Lung microvascular endothelial cell (primary cell): ENCODE measurements at regions not wholly inside any gene's neighbourhood (a gene's known extent, or its start where the extent isn't known, plus 50 kb on each side); places are given as distances from the start of the nearest gene placed in this dataset.
"Not testable (repeated sequence)": the region's sequence is repeated elsewhere in the genome, so short reads cannot be mapped to it uniquely, and the experiment has no call there.

ENCODE experiments used
- DNase-seq, 2 donors: peaks; one replicate each; pipeline versions ENCODE4 v3.0.0 to v3.0.0-alpha.2; 2010; ENCODE audit warnings: low read depth in 2 of 2

GRCh38 chr6:50993941-50994720, 175.5 kb downstream of the TFAP2B start:
- no peak for DNase-seq

DNA sequence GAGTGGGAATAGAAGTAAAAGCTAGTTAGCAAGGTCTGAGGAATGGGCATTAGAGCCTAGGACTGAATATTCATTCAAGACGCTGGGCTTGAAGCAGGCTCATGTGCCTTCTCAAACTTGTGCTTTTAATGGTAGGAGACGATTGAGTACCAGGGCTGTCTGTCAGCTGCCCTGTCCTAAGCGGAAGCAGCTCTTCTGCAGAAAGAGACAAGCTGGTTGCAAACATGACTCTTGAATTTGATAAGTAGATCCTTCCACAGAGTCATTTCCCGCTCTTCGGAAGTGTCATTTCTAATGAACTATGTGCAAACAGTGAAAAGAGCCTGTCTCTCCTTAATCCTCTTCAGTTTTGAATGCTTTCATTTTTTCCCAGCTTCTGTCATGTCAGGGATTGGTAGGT, 176.4 kb downstream of the TFAP2B start:
- no peak for DNase-seq

DNA sequence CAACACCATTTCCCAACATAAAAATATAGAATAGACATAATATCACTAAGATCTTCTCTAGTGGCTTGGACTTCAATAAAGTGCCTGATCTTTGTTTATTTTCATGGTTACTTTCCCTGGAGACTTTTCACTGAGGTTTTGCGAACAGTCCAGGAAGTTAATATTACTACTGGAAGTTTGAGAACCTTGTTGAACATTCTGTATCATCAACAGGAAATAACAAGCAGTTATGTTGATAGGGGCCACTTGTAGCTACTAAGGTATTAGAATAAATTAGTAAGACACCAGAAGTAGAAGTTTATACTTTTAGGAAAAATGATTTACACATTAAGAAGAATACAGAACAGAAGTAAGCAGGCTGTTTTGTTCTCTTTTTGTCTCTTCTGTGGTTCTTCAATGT, 180.2 kb downstream of the TFAP2B start:
- no peak for DNase-seq

GRCh38 chr6:51001399-51001798, 182.7 kb downstream of the TFAP2B start:
- DNase-seq = no peak

GRCh38 chr6:51004380-51004779, 185.7 kb downstream of the TFAP2B start:
- no peak for DNase-seq

DNA sequence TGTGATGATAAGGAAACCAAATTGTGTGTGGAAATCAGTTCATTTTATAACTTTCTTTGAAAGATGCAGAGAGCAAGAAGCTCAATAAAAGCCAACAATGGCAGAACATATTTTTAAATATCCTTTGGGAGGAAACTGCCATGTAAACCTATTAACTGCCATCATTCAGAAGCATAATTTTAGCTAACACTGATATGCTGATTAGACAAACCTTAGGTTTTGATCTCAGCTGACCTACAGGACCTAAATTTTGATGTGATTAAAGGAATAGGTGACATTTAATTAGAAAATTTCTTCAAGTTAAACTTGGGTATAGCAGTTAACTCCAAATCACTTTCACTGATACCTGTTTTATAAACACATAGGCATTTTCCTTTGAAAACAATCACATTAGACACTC, 187.1 kb downstream of the TFAP2B start:
- no peak for DNase-seq

- no peak for DNase-seq
Measured at GRCh38 chr6:51007237-51007636, 188.6 kb downstream of the TFAP2B start.

- DNase-seq = not testable (repeated sequence)
Measured at GRCh38 chr6:51008693-51009092, 190.0 kb downstream of the TFAP2B start.

DNA sequence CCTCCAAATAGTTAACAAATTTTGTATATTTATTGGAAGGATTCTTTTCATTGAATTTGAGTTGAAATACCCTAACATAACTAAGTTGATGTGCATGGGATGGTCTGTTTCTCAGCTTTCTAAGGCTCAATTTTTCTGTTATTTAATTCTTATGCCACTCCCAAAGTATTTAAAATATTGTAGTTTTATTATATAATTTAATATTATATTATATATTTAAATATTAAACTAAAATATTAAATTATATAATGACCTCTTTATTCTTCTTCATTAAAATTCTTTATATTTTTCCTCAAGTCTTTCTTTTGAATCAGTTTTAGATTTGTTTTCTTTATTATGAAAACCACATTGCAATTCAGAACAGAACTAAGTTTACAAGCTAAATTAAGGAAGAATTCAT, 194.7 kb downstream of the TFAP2B start:
- DNase-seq = no peak

- no peak for DNase-seq
Measured at GRCh38 chr6:51015394-51015793, 196.7 kb downstream of the TFAP2B start.

DNA sequence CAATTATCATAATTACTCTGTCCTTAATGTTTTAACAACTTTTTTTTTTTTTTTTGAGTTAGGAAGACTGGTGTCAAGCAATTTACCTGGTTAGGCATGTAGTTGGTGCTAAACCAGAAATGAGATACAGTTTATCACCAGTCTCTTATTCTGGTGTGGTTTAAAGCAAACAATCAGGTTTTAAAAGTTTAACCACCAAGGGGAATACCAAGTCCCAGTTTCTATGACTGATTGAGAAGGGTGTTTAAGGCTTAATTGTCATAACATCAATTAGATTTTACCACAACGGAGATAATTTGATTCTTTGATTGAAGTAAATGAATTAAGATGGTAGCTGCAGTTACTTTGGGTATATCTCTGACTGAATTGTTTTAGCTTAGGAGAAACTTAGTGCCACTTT, 197.8 kb downstream of the TFAP2B start:
- no peak for DNase-seq

DNA sequence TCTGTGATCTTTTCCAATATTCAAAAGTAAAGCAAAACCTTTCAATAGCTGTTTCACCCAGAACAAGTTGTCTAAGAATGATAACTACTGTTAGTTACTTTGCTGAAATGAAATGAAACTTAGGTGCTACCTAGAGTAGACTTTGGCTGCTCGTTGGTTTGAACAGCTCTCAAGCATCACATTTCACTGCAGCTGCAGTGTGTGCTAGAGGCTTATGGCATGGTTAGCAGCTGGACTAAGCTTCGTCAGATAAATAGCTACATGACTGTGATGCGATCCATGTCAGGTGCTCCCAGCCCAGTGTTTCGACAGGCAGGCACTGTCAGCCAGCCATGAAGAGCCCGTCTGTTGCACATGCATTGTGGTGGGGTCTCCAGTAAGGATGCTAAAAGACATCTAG, 201.1 kb downstream of the TFAP2B start:
- DNase-seq = no peak

DNA sequence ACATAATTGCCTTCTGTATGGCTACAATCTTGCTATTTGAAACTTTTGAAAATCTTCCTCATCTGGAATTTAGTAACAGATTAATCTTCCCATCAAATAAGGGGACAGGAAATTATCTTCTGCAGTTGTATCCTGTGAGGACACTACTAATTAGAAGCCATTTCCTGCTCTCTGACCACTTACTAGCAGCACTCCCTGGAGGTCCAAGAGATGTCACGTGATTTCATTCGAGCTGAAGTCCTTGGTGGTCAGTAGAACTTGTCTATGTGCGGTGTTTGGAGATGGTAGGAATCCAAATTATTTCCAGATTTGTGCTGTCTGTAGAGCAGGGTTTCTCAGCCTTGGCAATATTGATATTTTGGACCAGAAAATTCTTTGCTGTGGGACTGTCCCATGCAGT, 202.5 kb downstream of the TFAP2B start:
- no peak for DNase-seq

- no peak for DNase-seq
Measured at GRCh38 chr6:51024126-51024525, 205.5 kb downstream of the TFAP2B start.

DNA sequence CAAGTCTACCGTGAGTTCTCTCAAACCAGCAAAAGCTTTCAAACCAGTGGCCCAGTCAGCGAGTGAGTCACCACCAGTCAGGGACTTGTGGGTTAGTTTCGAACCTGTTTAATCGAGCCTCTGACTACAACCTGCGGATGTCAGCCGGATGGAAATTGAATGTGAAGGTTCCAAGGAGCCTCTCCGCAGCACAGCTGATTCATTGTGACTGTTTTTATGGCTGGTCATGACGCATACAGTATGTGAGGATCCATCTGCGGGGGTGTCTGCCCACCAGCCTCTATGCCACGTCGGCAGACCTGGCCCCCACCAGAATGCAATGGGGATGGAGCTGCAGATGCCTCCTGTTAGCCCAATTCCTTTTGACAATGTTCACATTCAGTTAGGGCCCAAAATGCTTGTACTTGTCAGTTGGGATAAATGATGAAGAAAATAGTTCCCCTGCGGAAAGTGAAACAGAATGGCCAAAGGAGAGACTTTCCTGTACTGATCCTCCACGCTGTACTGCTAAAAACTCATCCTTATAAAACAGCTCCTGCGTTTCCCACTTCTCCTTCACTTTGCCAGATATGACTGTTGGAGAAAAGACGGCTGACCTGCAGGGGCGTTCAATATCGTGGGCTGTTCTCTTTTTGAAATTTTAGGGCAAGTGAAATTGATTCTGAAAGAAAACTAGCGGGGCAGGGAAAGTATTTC, 206.6 kb downstream of the TFAP2B start:
- DNase-seq = no peak

- no peak for DNase-seq
Measured at GRCh38 chr6:51027283-51028065, 208.8 kb downstream of the TFAP2B start.

GRCh38 chr6:51028276-51028675, 209.6 kb downstream of the TFAP2B start:
- no peak for DNase-seq

DNA sequence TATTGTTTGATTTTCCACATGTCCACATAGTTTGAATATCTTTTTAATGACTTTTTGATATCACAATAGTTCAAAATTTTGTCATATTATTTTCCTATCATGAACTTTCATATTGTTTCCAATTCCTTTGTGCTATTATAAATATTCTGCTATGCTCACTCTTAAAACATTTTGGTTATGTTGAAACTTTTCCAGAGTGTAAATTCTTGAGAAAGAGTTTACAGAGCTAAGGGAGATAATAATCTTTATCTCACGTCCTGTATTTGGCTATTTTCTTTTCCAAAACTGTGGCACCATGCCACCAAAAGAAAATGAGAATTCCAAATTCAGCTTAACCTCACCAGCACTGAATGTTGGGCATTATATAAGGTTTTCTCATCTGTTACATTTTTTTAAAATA, 210.9 kb downstream of the TFAP2B start:
- DNase-seq = no peak

- no peak for DNase-seq
Measured at GRCh38 chr6:51045548-51045947, 226.9 kb downstream of the TFAP2B start.

DNA sequence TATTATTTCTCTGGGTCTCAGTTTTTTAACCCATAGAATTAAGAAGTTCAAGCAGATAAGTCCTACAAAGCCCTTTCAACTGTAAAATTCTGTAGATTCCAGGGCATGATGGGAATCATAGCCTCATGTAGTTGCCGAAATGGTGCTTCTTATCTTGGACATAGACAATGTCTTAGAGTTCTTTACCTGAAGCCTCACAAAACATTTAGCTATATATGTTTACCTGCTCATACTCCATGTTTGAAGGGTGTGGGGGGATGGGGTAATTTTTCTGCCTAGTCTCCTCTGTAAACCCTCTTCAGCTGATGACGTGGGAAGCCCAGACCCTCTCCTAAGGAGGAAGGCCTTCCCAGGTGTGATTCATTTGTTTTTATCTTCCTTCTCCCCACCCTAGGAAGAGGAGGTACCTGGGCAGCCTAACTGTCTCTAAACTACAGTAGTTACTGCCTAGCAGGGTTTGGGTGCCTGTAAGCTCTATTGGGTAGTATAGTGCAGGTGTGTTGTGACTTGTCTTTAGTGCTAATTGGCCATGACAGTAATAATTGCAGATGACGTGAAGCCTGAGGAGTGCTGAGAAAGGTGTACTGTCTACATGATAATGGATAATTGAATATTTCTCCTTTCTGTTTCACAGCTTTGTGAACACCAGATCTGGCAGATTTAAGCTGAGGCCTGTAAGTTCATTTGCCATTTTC, 230.8 kb downstream of the TFAP2B start:
- DNase-seq = no peak

DNA sequence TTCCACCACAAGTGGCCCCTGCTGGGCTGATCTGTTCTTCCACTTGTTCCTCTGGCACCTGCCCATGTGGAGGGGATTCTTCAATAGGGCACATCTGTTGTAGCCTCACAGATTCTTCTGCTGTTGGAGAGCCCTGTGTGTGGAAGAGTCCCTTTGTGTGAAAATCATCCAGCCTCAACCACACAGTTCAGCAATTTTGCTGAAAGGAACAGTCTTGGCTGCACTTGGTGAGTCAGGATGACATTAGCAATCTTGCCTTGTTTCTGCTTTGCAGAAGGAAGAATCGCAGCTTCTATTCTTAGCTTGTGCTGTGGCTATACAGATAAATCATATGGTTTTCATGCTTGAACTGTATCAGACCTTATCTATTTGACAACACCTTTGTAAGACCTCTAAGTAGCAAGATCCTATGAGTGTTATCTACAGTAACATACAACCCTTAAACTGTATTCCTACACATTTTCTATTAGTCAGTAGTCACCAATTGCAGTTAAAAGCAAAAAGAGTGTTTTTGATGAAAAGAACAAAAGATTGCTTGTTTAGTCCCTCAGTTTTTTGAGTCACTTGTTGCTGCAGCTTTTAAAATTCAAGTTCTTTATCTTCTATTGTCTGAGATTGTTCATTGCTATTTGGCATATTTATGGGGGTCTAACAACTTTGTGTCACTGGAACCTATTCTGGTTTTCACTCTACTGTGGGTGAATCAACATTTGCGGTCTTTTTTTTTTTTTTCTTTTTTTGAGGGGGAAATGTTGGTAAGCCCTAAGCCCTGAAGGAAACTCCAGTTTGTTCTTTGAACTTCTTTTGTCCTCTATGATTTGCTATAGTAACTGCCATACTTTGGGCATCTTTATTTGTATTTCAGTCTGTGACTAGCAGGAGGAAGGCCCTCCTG, 231.6 kb downstream of the TFAP2B start:
- DNase-seq = no peak
